ENCODE measurements at regions not wholly inside any gene's neighbourhood (a gene's known extent, or its start where the extent isn't known, plus 50 kb on each side); places are given as distances from the start of the nearest gene placed in this dataset.

GRCh38 chr3:64743156-64743886 lies 55.5 kb upstream of the ADAMTS9 start:
- Histone ChIP-seq H3K9me2 (no peaks in the 10 kb centered on the region), H2AFZ (ENCODE audit: low read depth) (no peak overlapping the region), H3K4me1 (ENCODE audit: control insufficient read depth in 1 of 2, insufficient read depth in 2 of 2, low read depth in 1 of 2, low read length in 1 of 2) (no peaks in the 10 kb centered on the region; a peak in 1 of 4 replicates), H3K9me3 (no peaks in the 10 kb centered on the region), H4K20me1 (ENCODE audit: insufficient read depth) (no peaks in the 10 kb centered on the region), H3K4me3 (ENCODE audit: low read depth in 2 of 2, low read length in 1 of 2) (no peak overlapping the region), H3K79me2 (ENCODE audit: insufficient read depth) (no peaks in the 10 kb centered on the region), H3K36me3 (replicated peaks in 1 of 2; ENCODE audit: control insufficient read depth in 1 of 2, insufficient read depth in 2 of 2, low read length in 1 of 2) (no peaks in the 10 kb centered on the region), H3K9ac (no peak overlapping the region), H3K27me3 (ENCODE audit: insufficient read depth) (no peaks in the 10 kb centered on the region), H3F3A (replicated peaks; ENCODE audit: insufficient read depth) (no peaks in the 10 kb centered on the region), H3K4me2 (no peak overlapping the region), H3K27ac (ENCODE audit: low read depth in 2 of 2, low read length in 1 of 2) (no peak overlapping the region)
- ChIA-PET CTCF (no interaction called here), POLR2A (no interaction called here)
- DNase-seq: no peak
- TF ChIP-seq SMC3 (IDR thresholded peaks at IDR 0.05; ENCODE audit: low read depth, low read length) (no peak), NFIC (IDR thresholded peaks at IDR 0.05; ENCODE audit: borderline replicate concordance) (no peak), POLR2AphosphoS5 (IDR thresholded peaks at IDR 0.05; ENCODE audit: low read depth, low read length) (no peak), EZH2phosphoT487 (IDR thresholded peaks at IDR 0.05; ENCODE audit: borderline replicate concordance, low read depth) (no peak), RAD21 (IDR thresholded peaks at IDR 0.05; ENCODE audit: low read length) (no peak), FOXJ3 (CRISPR knock-in tag; IDR thresholded peaks at IDR 0.05) (no peak), FOXM1 (IDR thresholded peaks at IDR 0.05; ENCODE audit: low read depth) (no peak), CTCF (IDR thresholded peaks at IDR 0.05) (no peak), NRF1 (IDR thresholded peaks at IDR 0.05; ENCODE audit: low read depth, low read length) (no peak), JUND (IDR thresholded peaks at IDR 0.05) (no peak), USF2 (IDR thresholded peaks at IDR 0.05; ENCODE audit: borderline replicate concordance, low read depth, low read length) (no peak)
- WGBS (ENCODE audit: low lambda C conversion rate): 82% methylated on average over 5 of the region's 5 CpGs

GRCh38 chr3:64741341-64741740 lies 53.5 kb upstream of the ADAMTS9 start:
- Histone ChIP-seq H3K79me2 (ENCODE audit: insufficient read depth) (no peaks in the 10 kb centered on the region), H3K27ac (ENCODE audit: low read depth in 2 of 2, low read length in 1 of 2) (no peak overlapping the region), H3K27me3 (ENCODE audit: insufficient read depth) (no peaks in the 10 kb centered on the region), H3K4me2 (no peak overlapping the region), H3K9ac (no peak overlapping the region), H3K36me3 (replicated peaks in 1 of 2; ENCODE audit: control insufficient read depth in 1 of 2, insufficient read depth in 2 of 2, low read length in 1 of 2) (no peaks in the 10 kb centered on the region), H3K4me1 (ENCODE audit: control insufficient read depth in 1 of 2, insufficient read depth in 2 of 2, low read depth in 1 of 2, low read length in 1 of 2) (no peaks in the 10 kb centered on the region), H3K9me3 (no peaks in the 10 kb centered on the region), H4K20me1 (ENCODE audit: insufficient read depth) (no peaks in the 10 kb centered on the region), H2AFZ (ENCODE audit: low read depth) (no peak overlapping the region), H3K4me3 (ENCODE audit: low read depth in 2 of 2, low read length in 1 of 2) (no peak overlapping the region), H3K9me2 (no peaks in the 10 kb centered on the region), H3F3A (replicated peaks; ENCODE audit: insufficient read depth) (no peaks in the 10 kb centered on the region)
- no peak for DNase-seq
- WGBS (ENCODE audit: low lambda C conversion rate): 30% methylated on average over 1 of the region's 1 CpG
- ChIA-PET CTCF (no interaction called here), POLR2A (no interaction called here)
- TF ChIP-seq POLR2AphosphoS5 (IDR thresholded peaks at IDR 0.05; ENCODE audit: low read depth, low read length) (no peak), RAD21 (IDR thresholded peaks at IDR 0.05; ENCODE audit: low read length) (no peak), GABPA (IDR thresholded peaks at IDR 0.05; ENCODE audit: low read depth) (no peak), IRF3 (IDR thresholded peaks at IDR 0.05; ENCODE audit: low read depth, low read length) (no peak)
